ENCODE measurements at regions not wholly inside any gene's neighbourhood (a gene's known extent, or its start where the extent isn't known, plus 50 kb on each side); places are given as distances from the start of the nearest gene placed in this dataset.

DNA sequence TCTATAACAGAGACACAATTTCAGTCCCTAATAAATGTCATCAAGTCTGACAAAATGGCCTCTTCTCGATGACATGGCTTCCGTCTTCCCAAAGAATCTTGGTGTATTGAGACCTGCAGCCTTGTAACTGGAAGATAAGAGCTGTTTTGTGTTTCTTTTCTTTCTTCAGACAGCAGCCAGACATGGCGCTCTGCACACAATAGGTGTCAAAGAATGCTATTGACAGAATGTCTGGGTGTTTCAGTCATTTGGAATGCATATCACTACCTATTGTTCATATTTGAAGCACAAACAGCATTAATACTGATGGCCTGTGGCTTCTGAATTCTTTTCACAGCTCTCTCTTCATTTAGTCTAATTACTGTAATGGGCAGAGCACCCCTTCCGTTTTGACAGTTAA lies 344.8 kb downstream of the RPRM start:
- TF ChIP-seq, protein P1, sequence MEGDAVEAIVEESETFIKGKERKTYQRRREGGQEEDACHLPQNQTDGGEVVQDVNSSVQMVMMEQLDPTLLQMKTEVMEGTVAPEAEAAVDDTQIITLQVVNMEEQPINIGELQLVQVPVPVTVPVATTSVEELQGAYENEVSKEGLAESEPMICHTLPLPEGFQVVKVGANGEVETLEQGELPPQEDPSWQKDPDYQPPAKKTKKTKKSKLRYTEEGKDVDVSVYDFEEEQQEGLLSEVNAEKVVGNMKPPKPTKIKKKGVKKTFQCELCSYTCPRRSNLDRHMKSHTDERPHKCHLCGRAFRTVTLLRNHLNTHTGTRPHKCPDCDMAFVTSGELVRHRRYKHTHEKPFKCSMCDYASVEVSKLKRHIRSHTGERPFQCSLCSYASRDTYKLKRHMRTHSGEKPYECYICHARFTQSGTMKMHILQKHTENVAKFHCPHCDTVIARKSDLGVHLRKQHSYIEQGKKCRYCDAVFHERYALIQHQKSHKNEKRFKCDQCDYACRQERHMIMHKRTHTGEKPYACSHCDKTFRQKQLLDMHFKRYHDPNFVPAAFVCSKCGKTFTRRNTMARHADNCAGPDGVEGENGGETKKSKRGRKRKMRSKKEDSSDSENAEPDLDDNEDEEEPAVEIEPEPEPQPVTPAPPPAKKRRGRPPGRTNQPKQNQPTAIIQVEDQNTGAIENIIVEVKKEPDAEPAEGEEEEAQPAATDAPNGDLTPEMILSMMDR (IDR thresholded peaks at IDR 0.05) = no peak
- TF ChIP-seq POLR2A (IDR thresholded peaks at IDR 0.05) = no peak
